HS-27A (cell line): ENCODE measurements at regions not wholly inside any gene's neighbourhood (a gene's known extent, or its start where the extent isn't known, plus 50 kb on each side); places are given as distances from the start of the nearest gene placed in this dataset.

Source experiments
- DNase-seq: peaks from one replicate; pipeline ENCODE4 v3.0.0-alpha.2; 2012; ENCODE audit warnings: low read depth, missing footprints

DNA sequence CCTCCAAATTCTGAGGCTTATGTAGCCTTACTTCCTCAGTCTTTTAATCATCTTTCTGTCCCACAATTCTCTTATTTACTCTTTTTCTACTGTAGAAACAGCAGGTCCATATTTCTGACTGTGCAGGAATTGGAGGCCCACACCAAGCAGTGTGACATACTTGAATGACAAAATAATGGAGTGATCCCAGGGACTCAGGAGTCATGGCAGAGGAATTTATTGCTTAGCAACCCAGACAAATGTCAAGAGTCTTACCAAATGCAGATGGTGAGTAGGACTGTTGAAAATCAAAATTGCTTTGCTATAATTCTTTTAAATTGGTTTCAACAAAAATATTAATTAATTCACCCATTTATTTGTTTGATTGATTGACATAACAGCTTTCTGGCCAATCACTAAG, 59.9 kb downstream of the HTR1B start:
- DNase-seq: no peak

GRCh38 chr6:77401231-77401630, 62.1 kb downstream of the HTR1B start:
- no peak for DNase-seq

DNA sequence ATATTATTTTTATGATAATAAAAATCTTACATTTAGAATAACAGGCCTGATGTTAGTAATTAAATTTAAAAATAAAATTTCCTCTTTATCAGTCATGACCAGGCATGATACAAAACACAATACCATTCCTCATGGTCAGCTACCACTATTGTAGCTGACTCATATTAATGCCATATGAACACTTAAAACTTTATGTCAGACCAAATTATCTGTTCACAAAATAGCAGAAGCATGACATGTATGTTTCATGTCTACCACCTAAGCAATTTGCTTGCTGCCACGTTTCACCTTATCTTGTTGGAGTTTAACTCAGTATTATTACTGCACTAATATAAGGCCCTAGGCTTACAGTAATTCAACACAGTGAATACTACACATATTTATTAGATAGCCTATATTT, 65.7 kb downstream of the HTR1B start:
- DNase-seq: no peak

DNA sequence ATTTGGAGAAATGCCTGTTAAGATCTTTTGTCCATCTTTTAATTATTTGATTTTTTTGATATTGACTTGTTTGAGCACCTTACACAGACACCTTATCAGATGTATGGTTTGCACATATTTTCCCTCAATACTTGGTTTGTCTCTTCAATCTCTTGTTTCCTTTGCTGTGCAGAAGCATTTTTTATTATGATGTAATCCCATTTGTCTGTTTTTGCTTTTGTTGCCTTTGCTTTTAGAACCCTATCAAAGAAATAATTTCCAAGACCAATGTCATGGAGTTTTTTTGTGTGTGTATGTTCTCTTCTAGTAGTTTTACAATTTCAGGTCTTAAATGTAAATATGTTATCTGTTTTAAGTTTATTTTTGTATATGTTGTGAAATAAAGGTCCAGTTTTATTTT, 73.9 kb downstream of the HTR1B start:
- DNase-seq: no peak

- no peak for DNase-seq
Measured at GRCh38 chr6:77383026-77383425, 80.3 kb downstream of the HTR1B start.

DNA sequence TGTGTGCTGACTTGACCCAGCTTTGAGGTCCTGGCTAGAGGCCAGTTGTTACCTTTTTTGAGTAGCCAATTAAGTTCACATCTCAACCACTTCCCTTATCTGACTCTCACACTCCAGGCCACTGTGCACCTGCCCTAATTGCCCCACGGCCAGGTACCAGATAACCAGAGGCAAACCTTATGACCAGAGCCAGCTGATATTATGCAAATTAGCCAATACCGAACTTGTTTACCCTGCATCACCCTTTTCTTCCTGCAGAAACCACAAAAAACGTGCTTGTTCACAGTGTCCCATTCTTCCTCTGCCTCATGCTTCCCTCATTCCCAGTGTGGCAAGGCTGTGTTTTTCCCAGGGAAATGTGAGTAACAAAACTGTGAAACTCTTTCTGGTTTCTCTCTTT, 89.3 kb downstream of the HTR1B start:
- DNase-seq: no peak

- DNase-seq: no peak
Measured at GRCh38 chr6:77371748-77372147, 91.5 kb downstream of the HTR1B start.

DNA sequence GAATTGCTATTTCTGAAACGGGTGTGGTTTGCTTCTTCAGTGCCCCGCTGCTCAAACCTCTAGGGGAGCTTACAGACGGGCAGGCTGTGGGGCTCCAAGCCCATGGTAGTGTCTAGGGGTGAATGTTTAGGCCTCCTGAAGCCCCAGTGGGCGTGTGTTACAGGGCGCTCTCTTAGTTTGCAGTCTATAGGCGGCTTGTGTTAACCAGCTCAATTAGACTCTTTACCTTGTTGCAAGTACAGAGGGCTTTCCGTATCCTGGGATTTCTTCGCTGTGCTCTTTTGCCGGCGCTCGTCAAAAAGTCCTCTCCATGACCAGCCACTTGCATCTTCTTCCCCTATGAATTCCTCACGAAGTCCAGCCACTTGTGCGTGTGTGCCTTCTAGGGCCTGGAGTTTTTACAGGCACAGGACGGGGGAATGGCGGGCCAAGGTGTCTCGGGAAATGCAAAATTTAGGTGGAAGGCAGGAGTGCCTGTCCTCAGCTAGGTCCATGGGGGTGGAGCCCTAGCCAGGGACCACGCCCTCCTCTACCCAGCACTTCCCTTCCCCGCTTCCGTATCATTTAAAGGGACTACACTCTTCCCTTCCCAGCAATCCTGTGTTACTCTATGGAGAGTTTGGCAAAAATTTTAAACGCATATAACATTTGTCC, 94.5 kb downstream of the HTR1B start:
- peak; percentile 11 for DNase-seq

DNA sequence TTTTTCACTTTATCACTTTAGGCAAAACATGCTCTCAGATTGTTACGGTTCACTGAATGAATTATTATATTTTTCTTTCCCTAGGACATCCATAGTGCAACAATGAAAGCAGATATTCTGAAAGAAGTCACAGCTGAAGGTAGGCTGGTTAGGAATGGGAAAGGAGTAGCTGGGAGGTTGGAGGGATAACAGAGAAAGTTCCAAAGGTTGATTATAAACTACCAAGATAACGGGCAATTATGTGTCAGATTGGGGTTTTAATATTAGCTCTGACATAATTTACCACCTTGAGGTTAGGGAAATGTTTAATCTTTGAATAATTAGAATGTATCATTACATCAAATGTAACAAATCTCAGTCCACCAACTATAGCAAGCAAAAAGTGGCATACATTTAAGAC, 96.5 kb downstream of the HTR1B start:
- DNase-seq: no peak

GRCh38 chr6:77363702-77364101, 99.6 kb downstream of the HTR1B start:
- DNase-seq: no peak

DNA sequence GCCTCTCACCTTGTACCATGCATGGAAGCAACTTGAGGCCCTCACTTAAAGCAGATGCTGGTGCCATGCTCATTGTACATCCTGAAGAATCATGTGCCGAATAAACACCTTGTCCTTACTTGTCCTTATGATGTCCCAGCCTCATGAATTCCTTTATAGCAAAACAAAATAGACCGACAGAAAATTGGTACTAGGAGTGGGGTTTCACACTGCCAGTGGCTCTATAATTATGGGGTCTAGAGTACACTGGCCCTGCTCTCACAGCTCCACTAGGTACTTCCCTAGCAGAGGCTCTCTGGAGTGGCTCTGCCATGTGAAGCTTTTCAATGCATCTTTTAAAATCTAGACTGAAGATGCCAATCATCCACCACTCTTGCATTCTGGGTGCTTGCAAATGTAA, 101.2 kb downstream of the HTR1B start:
- no peak for DNase-seq

- DNase-seq: no peak
Measured at GRCh38 chr6:77361018-77361417, 102.3 kb downstream of the HTR1B start.

GRCh38 chr6:77356821-77357220, 106.5 kb downstream of the HTR1B start:
- no peak for DNase-seq

DNA sequence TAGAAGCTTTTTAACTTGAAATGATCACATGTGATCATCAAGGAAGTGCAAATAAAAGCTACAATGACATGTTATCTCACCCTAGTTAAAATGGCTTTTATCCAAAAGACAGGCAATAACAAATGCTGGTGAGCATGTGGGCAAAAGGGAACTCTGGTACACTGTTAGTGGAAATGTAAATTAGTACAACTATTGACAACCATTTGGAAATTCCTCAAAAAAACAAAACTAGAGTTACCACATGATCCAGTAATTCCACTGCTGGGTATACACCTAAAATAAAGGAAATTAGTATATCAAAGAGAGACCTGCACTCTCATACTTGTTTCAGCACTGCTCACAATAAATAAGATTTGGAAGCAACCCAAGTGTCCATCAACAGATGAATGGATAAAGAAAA, 108.7 kb downstream of the HTR1B start:
- DNase-seq: no peak

- DNase-seq: no peak
Measured at GRCh38 chr6:77353129-77353528, 110.2 kb downstream of the HTR1B start.

DNA sequence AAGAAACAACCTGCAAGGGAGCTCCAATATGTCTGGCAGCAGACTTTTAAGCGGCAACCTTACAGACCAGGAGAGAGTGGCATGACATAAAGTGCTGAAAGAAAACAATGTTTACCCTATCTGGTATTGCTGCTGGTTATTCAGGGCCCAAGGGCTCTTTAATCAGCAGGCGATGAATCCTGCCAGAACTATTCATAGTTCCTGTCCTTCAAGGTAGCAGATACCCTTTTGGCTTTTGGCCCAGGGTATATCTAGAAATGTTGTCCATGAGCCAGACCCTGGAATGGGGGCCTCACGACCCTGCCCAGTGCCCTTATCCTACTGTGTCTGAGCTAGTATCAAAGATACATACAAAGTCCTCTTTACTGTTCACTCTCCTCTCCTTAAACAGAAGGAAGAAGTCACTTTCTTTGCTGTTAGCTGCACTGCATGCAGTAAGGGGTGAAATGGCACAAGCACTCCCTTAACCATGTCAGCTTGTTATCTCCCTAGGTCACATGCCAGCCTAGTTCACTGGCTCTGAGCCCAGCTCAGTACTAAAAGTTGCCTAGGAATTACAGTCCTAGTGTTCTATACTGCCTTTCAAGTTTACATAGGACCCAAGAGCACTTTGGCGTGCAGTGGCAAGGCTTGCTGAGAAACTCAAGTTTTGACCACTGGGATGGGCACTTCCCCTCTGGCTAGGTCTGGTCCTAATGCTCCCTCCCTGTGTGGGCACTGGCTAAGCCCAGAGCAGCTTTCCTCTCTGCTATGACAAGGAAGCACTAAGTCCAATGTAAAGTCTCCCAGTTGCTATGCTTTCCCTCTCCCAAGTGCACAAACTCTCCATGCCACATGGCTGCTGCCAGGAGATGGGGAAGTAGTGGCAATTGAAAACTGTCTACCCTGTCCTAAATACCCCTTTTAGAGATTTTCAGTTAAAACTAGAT, 122.0 kb downstream of the HTR1B start:
- DNase-seq: no peak

DNA sequence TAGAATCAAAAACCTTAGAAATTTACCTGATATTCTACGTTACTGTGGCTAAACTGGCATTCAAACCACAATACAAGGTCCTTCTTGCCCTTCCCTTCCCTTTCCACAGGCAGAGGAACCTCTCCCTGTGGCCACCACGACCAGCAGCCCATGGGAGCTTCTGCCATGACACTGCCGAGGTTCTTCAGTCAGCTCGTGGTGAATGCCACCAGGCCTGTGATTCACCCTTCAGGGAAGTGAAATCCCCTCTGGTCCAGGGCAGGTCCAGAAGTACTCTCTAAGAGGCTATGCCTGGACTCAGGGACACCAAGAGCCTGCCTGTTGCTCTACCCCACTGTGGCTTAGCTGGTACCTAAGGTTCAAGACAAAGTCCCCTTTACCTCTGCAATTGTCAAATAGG, 123.0 kb downstream of the HTR1B start:
- no peak for DNase-seq

DNA sequence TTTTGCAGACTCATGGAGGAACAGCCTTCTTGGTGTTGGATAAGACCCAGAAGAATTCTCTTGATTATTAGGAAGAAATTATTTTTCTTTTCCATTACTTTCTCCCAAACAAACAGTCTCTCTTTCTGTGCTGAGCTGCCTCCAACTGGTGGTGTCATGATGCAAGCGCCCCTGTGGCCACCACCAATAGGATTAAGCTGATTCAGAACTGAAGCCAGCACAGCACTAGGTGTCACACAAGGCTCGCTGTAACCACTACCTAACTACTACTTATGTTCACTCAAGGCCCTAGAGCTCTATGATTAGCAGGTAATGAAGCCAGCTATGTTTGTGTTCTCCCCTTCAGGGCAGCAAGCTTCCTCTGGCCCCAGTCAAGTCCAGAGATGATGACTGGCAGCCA, 123.4 kb downstream of the HTR1B start:
- no peak for DNase-seq

GRCh38 chr6:77337392-77337791, 125.9 kb downstream of the HTR1B start:
- DNase-seq: no peak

GRCh38 chr6:77334093-77334492, 129.2 kb downstream of the HTR1B start:
- DNase-seq: no peak

GRCh38 chr6:77332915-77333623, 130.2 kb downstream of the HTR1B start:
- DNase-seq: no peak

GRCh38 chr6:77326711-77327110, 136.6 kb downstream of the HTR1B start:
- no peak for DNase-seq

DNA sequence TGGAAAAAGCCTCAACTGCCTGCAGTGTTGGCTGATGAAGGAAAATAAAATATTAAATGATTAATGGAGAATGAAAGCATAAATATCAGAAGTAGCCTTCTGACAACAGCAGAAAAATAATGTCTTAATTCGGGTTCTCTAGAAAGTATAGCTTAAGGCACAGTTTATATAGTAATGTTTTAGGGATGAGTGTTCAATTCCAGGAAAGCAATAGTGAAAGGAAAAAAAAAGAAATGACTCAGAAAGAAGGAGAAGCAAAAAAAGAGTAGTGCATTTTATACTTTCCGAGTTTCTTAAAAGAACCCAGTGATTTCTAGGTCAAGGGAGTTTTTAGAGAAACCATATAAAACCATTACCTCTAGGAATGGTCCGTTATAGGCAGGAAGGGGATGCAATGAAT, 137.3 kb downstream of the HTR1B start:
- no peak for DNase-seq
